HCT116 (cell line): ENCODE measurements at regions not wholly inside any gene's neighbourhood (a gene's known extent, or its start where the extent isn't known, plus 50 kb on each side); places are given as distances from the start of the nearest gene placed in this dataset.

ENCODE experiments used
- CEBPB ChIP-seq: IDR thresholded peaks from 2 replicates; pipeline ENCODE4 v1.6.1; 2012; ENCODE audit warnings: low read depth
- JUND ChIP-seq: IDR thresholded peaks from 2 replicates; pipeline ENCODE4 v1.6.1; 2012
- POLR2A ChIP-seq: IDR thresholded peaks from 2 replicates; pipeline ENCODE4 v1.7.0; 2011; ENCODE audit warnings: borderline replicate concordance; ENCODE audit not compliant: insufficient read depth, insufficient read length; ENCODE audit errors: extremely low read depth
- POLR2AphosphoS5 ChIP-seq: IDR thresholded peaks from 2 replicates; pipeline ENCODE4 v1.6.1; 2011; ENCODE audit warnings: mild to moderate bottlenecking, low read depth, low read length, moderate library complexity
- SIN3A ChIP-seq: IDR thresholded peaks from 2 replicates; pipeline ENCODE4 v1.6.1; 2012; ENCODE audit warnings: low read depth
- SP1 ChIP-seq: IDR thresholded peaks from 2 replicates; pipeline ENCODE4 v1.6.1; 2012; ENCODE audit warnings: low read depth
- YY1 ChIP-seq: IDR thresholded peaks from 2 replicates; pipeline ENCODE4 v1.6.1; 2011; ENCODE audit warnings: low read length, low read depth, moderate library complexity, mild to moderate bottlenecking; ENCODE audit not compliant: insufficient replicate concordance; ENCODE audit errors: extremely low read depth
- ZFX ChIP-seq: fragments of 450-650 bp; IDR thresholded peaks from 2 replicates; pipeline ENCODE4 v1.6.1; 2017
- ZNF274 ChIP-seq: fragments of 200-500 bp; sonication (Bioruptor generic); IDR thresholded peaks from 2 replicates; pipeline ENCODE4 v1.6.1; 2014; ENCODE audit warnings: mild to moderate bottlenecking, low read depth, low read length, inconsistent platforms
- TF ChIP-seq, protein P1 (sequence below): IDR thresholded peaks from 2 replicates; pipeline ENCODE4 v1.6.1; 2012
- TF ChIP-seq, protein P2 (sequence below), 3 experiments: fragments of 200-600 bp in 1 of 3; sonication (generic) in 1 of 3; IDR thresholded peaks in 2 of 3; conservative IDR thresholded peaks in 1 of 3; 2 replicates each; pipeline ENCODE4 v1.5.1; 2012 to 2017; ENCODE audit warnings: low read depth in 2 of 3, low read length in 2 of 3, antibody characterized with exemption in 1 of 3, borderline replicate concordance in 1 of 3, control low read depth in 1 of 3, mild to moderate bottlenecking in 1 of 3, mixed read lengths in 1 of 3, mixed run types in 1 of 3, moderate library complexity in 1 of 3; ENCODE audit not compliant: insufficient read depth in 1 of 3
- TF ChIP-seq, protein P3 (sequence below): IDR thresholded peaks from 2 replicates; pipeline ENCODE4 v1.6.1; 2012

GRCh38 chr4:79688691-79689090 is 280.7 kb upstream of the GK2 start:
- TF ChIP-seq, protein P1, sequence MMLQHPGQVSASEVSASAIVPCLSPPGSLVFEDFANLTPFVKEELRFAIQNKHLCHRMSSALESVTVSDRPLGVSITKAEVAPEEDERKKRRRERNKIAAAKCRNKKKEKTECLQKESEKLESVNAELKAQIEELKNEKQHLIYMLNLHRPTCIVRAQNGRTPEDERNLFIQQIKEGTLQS = no peak
- TF ChIP-seq, protein P2, sequence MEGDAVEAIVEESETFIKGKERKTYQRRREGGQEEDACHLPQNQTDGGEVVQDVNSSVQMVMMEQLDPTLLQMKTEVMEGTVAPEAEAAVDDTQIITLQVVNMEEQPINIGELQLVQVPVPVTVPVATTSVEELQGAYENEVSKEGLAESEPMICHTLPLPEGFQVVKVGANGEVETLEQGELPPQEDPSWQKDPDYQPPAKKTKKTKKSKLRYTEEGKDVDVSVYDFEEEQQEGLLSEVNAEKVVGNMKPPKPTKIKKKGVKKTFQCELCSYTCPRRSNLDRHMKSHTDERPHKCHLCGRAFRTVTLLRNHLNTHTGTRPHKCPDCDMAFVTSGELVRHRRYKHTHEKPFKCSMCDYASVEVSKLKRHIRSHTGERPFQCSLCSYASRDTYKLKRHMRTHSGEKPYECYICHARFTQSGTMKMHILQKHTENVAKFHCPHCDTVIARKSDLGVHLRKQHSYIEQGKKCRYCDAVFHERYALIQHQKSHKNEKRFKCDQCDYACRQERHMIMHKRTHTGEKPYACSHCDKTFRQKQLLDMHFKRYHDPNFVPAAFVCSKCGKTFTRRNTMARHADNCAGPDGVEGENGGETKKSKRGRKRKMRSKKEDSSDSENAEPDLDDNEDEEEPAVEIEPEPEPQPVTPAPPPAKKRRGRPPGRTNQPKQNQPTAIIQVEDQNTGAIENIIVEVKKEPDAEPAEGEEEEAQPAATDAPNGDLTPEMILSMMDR (IDR thresholded peaks at IDR 0.05 in 2 of 3, conservative IDR thresholded peaks at IDR 0.05 in 1 of 3; ENCODE audit: borderline replicate concordance in 1 of 3, insufficient read depth in 1 of 3, low read depth in 2 of 3, low read length in 2 of 3) = no peak
- no peak for TF ChIP-seq POLR2A
- TF ChIP-seq, protein P3, sequence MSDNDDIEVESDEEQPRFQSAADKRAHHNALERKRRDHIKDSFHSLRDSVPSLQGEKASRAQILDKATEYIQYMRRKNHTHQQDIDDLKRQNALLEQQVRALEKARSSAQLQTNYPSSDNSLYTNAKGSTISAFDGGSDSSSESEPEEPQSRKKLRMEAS = no peak
- TF ChIP-seq POLR2AphosphoS5 = no peak
- no peak for TF ChIP-seq ZFX
- no peak for TF ChIP-seq SP1
- TF ChIP-seq JUND = no peak
- no peak for TF ChIP-seq SIN3A
- TF ChIP-seq YY1 = no peak
- TF ChIP-seq ZNF274 = no peak
- TF ChIP-seq CEBPB = no peak
